Neural crest cell (in vitro differentiated cells): ENCODE measurements at regions not wholly inside any gene's neighbourhood (a gene's known extent, or its start where the extent isn't known, plus 50 kb on each side); places are given as distances from the start of the nearest gene placed in this dataset.

Experiments
- DNase-seq: peaks from one replicate; pipeline ENCODE4 v3.0.0; 2021; ENCODE audit warnings: low read depth, mixed read lengths, low spot score
- H3K27ac Mint-ChIP-seq: one replicate; pipeline ENCODE4 v1.8.0; 2021; ENCODE audit warnings: mild to moderate bottlenecking, mixed read lengths; ENCODE audit not compliant: unreplicated experiment
- H3K27me3 Mint-ChIP-seq: 2 replicates; pipeline ENCODE4 v1.8.0; 2021; ENCODE audit warnings: low read depth, mild to moderate bottlenecking, mixed read lengths
- H3K36me3 Mint-ChIP-seq: 2 replicates; pipeline ENCODE4 v1.8.0; 2021; ENCODE audit warnings: low read depth, mild to moderate bottlenecking, mixed read lengths
- H3K4me1 Mint-ChIP-seq: 2 replicates; pipeline ENCODE4 v1.8.0; 2021; ENCODE audit warnings: mixed read lengths
- H3K4me3 Mint-ChIP-seq: one replicate; pipeline ENCODE4 v1.8.0; 2021; ENCODE audit warnings: mild to moderate bottlenecking, mixed read lengths
- H3K9me3 Mint-ChIP-seq: 2 replicates; pipeline ENCODE4 v1.8.0; 2021; ENCODE audit warnings: mixed read lengths
- TF ChIP-seq, protein P1 (sequence below): fragments of 200-600 bp; sonication (generic); conservative IDR thresholded peaks from 2 replicates; pipeline ENCODE4 v1.5.0; 2021; ENCODE audit warnings: antibody characterized with exemption, mild to moderate bottlenecking

DNA sequence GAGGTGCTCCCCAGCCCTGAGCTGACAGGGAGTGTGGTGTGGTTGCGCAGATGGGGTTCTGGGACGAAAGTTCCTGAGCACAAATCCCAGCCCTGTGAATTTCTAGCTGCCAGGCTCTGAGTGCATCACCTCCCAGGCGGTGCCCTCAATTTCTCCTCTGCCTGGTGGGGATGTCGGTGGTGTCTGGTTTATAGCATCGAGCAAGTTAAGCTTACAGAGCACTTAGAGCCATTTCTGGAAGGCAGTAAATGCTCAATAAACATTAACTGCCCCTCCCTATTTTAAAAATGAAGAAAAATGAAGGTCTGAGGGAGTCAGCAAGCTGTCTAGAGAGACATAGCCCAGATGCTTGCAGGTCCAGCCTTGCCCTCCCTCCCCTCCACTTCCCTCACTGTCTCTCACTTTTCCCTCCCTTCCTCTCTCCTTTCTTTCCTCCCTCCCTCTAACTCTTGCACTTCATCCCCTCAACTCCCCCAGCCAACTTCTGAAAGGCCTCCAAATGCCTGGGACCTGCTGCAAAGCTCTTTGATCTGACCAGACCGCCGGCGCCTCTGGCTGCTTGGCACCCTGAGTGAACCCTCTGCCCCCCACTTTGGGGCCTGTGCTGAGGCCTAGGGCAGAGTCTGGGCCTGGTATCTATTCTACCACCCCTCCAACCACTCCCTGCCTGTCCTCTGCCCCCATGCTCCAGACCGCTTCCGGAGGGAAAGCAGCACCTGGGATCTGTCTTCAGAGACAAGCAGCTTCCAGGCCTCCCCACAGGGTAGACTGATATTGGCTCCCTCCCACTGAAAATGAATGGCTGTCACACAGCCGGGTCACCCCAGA, 438.3 kb downstream of the RPS24 start:
- Mint-ChIP-seq H3K4me1 (peaks cover 59% of the 10 kb centered on the region), H3K27me3 (no peaks in the 10 kb centered on the region), H3K9me3 (peaks cover 2% of the 10 kb centered on the region), H3K27ac (peak overlapping the region; percentile 87), H3K36me3 (no peaks in the 10 kb centered on the region), H3K4me3 (peak overlapping the region; percentile 23)
- DNase-seq = no peak
- TF ChIP-seq, protein P1, sequence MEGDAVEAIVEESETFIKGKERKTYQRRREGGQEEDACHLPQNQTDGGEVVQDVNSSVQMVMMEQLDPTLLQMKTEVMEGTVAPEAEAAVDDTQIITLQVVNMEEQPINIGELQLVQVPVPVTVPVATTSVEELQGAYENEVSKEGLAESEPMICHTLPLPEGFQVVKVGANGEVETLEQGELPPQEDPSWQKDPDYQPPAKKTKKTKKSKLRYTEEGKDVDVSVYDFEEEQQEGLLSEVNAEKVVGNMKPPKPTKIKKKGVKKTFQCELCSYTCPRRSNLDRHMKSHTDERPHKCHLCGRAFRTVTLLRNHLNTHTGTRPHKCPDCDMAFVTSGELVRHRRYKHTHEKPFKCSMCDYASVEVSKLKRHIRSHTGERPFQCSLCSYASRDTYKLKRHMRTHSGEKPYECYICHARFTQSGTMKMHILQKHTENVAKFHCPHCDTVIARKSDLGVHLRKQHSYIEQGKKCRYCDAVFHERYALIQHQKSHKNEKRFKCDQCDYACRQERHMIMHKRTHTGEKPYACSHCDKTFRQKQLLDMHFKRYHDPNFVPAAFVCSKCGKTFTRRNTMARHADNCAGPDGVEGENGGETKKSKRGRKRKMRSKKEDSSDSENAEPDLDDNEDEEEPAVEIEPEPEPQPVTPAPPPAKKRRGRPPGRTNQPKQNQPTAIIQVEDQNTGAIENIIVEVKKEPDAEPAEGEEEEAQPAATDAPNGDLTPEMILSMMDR = no peak

DNA sequence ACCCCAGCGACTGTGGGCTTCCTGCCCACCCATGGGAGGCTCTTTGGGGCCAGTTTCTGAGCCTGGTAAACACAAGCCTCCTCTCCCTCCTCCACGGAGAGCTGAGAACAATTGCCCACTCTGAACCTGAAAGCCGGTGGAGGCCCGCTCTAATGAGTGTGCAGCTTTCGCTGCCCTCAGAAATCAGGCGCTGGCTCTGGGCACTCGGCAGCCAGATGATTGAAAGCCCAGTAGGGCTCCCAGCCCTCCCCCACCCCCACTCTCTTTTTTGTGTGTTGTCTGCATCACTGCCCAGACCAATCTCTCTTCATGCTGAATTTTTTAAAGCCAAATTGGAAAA, 438.9 kb downstream of the RPS24 start:
- TF ChIP-seq, protein P1 = no peak
- H3K4me1 Mint-ChIP-seq = peaks cover 53% of the 10 kb centered on the region
- H3K4me3 Mint-ChIP-seq = peak overlapping the region; percentile 23
- no peaks in the 10 kb centered on the region for H3K27me3 Mint-ChIP-seq
- H3K27ac Mint-ChIP-seq = peak overlapping the region; percentile 57
- H3K9me3 Mint-ChIP-seq = peaks cover 2% of the 10 kb centered on the region
- no peaks in the 10 kb centered on the region for H3K36me3 Mint-ChIP-seq
- no peak for DNase-seq

DNA sequence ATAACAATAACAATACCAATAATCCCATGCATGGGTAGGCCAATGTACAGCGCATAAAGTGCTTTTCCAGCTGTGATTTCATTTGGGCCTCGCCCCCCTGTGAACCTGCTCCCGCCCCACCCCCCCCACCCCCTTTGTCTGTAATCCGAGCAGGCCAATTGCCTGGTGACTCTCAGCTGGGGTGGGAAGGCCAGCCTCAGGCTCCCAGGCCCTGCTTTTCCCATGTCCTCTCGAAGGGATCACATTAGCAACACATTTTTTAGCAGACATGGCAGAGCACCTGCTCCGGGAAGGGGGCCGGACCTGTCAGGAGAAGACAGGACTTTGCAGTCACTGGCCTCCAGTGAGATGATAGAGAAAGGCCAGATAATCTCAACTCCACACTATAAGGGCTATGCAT, 439.3 kb downstream of the RPS24 start:
- Mint-ChIP-seq H3K4me1 (peaks cover 52% of the 10 kb centered on the region), H3K4me3 (no peak overlapping the region), H3K9me3 (peaks cover 2% of the 10 kb centered on the region), H3K36me3 (no peaks in the 10 kb centered on the region), H3K27me3 (no peaks in the 10 kb centered on the region), H3K27ac (no peak overlapping the region)
- TF ChIP-seq, protein P1 = no peak
- DNase-seq = no peak

DNA sequence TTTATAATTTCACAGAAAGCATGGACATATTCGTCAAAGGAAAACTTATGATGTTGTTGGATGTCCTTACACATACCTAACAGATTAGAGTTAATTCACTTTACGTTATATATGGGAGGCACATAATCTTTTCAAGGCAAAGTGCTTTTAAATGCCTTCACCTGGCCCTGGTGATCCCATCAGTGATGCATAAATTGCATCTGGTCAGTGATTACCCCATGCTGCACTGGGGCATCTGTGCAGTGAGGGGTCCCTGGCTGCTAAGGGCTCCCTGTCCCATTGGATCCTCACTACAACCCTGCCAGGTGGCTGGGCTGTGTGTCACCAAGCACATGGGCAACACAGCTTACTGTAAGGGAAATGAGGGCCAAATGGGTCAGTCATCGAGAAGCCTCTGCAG, 441.1 kb downstream of the RPS24 start:
- H3K27me3 Mint-ChIP-seq = no peaks in the 10 kb centered on the region
- TF ChIP-seq, protein P1 = no peak
- H3K4me1 Mint-ChIP-seq = peaks cover 52% of the 10 kb centered on the region
- peaks cover 1% of the 10 kb centered on the region for H3K9me3 Mint-ChIP-seq
- no peak overlapping the region for H3K4me3 Mint-ChIP-seq
- peak overlapping the region; percentile 85 for H3K27ac Mint-ChIP-seq
- no peaks in the 10 kb centered on the region for H3K36me3 Mint-ChIP-seq
- DNase-seq = no peak

DNA sequence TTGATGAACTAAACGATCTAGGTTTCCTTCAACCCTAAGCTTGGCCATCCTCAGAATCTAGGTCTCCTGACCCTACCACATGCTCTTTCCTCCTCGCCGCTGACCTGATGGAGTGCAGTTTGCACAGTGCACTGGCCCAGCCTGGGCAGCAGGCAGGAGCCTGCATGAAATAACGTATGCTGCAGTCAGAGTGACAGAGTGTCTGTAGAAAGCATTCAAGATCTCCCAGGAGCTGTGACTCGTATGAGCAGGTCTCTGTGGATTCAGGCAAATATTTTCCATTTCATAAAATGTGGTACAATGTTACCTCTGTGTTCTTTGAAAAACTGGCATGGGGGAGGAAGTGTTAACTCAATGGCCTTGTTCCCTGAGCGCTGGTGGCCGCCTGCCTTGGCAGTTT, 441.8 kb downstream of the RPS24 start:
- DNase-seq = no peak
- no peaks in the 10 kb centered on the region for H3K9me3 Mint-ChIP-seq
- H3K36me3 Mint-ChIP-seq = no peaks in the 10 kb centered on the region
- peaks cover 52% of the 10 kb centered on the region for H3K4me1 Mint-ChIP-seq
- TF ChIP-seq, protein P1 = no peak
- peak overlapping the region; percentile 85 for H3K27ac Mint-ChIP-seq
- no peak overlapping the region for H3K4me3 Mint-ChIP-seq
- H3K27me3 Mint-ChIP-seq = no peaks in the 10 kb centered on the region
